Upper lobe of left lung (tissue), 4 donors: ENCODE measurements at regions not wholly inside any gene's neighbourhood (a gene's known extent, or its start where the extent isn't known, plus 50 kb on each side); places are given as distances from the start of the nearest gene placed in this dataset.

Experiments used
- CTCF ChIP-seq, 6 experiments: fragments of 450-650 bp in 4 of 6; fragments of 200-600 bp in 2 of 6; sonication (generic) in 2 of 6; IDR thresholded peaks; one replicate each; pipeline ENCODE4 v1.5.1; 2016 to 2019; ENCODE audit warnings: antibody characterized with exemption in 6 of 6
- POLR2A ChIP-seq, 4 donors: fragments of 450-650 bp; IDR thresholded peaks; one replicate each; pipeline ENCODE4 v1.5.1; 2016 to 2017; ENCODE audit warnings: antibody characterized with exemption in 4 of 4, mild to moderate bottlenecking in 2 of 4

GRCh38 chr7:79923953-79924352 lies 210.7 kb upstream of the GNAI1 start:
- no peak for TF ChIP-seq POLR2A (IDR thresholded peaks at IDR 0.05)
- TF ChIP-seq CTCF (IDR thresholded peaks at IDR 0.05) = no peak
